Activated gamma-delta T cell treated with Interleukin-2 at 50 U/mL for 16 hours (primary cell): ENCODE measurements at regions not wholly inside any gene's neighbourhood (a gene's known extent, or its start where the extent isn't known, plus 50 kb on each side); places are given as distances from the start of the nearest gene placed in this dataset.
"Not testable (repeated sequence)": the region's sequence is repeated elsewhere in the genome, so short reads cannot be mapped to it uniquely, and the experiment has no call there.

Experiments used
- DNase-seq: peaks from one replicate; pipeline ENCODE4 v3.0.0-alpha.2; 2020

GRCh38 chr5:34538026-34538672, 118.0 kb upstream of the RAI14 start:
- no peak for DNase-seq

DNA sequence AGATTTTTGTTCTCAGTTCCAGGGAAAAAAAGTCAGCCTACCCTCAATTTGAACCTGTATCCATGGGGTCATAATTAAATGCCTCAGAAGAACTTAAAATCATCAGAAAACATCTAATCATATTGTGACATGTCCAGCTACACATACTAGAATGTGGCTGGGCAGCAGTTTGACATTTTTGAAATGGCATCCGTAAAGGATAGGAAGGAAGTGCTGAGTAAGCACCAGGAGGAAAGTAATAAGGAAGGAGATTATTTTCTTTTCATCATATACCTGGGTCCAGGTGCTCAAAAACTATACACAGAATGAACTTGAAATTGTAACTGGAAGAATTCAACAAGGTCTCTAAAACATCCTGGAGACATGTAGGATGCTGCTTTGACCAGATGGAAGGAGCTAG, 116.9 kb upstream of the RAI14 start:
- DNase-seq, result no peak

DNA sequence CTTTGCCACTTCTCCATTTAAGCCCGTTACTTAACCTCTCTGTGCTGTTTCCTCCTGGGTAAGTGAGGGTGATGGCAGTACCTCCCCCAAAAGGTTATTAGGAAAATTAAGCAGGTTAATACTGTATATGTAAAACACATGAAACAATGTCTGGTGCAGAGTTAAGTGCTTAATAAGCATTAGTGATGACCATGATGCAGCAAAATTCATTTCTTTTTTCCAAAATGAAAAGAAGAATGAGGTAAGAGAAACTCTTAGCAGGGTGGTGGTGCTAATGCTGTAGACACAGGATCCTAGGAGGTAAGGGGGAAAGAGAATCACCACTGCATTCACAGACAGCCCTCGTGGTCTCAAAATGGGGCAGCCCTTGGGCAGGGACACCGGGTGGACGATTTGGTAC, 115.1 kb upstream of the RAI14 start:
- DNase-seq, result no peak

GRCh38 chr5:34542818-34543217, 113.3 kb upstream of the RAI14 start:
- no peak for DNase-seq

DNA sequence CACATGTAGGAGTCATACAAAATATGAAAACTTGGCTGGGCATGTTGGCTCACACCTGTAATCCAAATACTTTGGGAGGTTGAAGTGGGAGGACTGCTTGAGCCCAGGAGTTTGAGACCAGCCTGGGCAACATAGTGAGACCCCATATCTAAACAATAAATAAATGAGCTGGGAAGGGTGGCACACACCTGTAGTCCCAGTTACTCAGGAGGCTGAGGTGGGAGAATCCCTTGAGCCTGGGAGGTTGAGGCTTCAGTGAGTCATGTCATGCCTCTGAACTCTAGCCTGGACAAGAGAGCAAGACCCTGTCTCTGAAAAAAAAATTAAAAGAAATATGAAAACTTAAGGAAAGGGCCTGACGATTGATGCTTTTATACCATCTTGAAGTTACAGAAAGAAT, 112.4 kb upstream of the RAI14 start:
- no peak for DNase-seq

- DNase-seq, result no peak
These were observed 111.7 kb upstream of the RAI14 start for GRCh38 chr5:34544403-34544802.

DNA sequence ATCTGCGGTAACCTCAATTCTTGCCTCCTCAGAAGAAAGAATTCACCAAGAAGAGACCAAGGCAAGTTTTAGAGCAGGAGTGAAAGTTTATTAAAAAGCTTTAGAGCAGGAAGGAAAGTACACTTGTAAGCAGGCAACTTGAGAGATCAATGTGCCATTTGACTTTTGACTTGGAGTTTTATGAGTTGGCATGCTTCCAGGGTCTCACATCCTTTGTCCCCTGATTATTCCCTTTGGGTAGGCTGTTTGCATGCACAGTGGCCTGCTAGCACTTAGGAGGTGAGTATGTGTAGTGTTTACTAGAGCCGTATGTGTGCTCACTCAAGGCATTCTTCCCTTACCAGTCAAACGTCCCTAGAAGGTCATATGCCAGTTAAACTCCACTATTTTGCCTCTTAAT, 111.0 kb upstream of the RAI14 start:
- no peak for DNase-seq

DNA sequence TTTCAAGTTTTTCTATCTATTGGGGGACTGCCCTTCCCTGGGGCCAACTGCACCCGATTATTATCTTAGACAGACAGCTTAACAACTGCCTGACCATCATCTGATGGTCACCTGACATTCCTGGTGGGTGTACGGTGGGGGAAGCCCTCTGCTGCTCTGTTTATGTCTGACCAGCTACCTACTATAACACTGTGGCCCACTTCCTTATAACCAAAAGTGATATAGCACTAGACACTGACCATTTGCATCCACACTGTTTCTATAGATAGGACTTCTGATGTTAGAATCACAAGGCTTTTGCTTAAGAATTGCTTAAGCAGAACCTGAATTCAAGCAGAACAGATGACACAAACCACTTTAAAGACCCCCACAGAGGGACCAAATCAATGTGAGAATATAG, 110.5 kb upstream of the RAI14 start:
- no peak for DNase-seq

- no peak for DNase-seq
These were observed 108.6 kb upstream of the RAI14 start for GRCh38 chr5:34547300-34548085.

DNA sequence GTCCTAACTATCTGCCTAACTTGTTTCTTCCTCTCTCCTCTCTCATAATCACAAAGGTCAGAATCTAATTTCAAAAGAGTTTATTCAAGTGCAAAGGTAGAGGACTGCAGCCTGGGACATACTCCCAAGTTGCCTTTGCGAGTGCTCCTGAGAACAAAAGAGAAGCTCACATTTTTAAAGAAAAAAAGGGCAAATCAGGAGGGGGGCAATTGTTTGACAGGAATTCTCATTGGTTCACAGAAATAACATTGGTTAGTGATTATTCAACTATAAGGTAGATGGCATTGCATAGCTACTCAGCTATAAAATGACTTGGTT, 108.1 kb upstream of the RAI14 start:
- no peak for DNase-seq

- no peak for DNase-seq
These were observed 105.9 kb upstream of the RAI14 start for GRCh38 chr5:34550247-34550646.

DNA sequence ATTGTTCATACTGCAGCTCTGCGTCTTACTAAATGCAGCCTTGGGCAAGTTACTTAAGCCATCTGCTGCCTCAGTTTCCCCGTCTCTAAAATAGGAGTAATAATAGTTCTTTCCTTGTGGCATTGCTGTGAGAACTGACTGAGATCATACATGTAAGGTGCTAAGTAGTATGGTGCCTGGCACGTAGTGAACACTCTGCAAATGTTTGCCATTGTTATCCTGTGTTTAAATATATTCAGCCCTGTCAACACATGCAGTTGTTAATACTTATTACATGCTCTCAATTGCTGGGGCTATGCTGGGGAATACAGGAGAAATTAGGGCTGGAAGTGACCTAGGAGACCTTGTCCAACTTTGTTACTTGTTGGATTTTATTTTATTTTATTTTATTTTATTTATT, 105.2 kb upstream of the RAI14 start:
- DNase-seq, result no peak

DNA sequence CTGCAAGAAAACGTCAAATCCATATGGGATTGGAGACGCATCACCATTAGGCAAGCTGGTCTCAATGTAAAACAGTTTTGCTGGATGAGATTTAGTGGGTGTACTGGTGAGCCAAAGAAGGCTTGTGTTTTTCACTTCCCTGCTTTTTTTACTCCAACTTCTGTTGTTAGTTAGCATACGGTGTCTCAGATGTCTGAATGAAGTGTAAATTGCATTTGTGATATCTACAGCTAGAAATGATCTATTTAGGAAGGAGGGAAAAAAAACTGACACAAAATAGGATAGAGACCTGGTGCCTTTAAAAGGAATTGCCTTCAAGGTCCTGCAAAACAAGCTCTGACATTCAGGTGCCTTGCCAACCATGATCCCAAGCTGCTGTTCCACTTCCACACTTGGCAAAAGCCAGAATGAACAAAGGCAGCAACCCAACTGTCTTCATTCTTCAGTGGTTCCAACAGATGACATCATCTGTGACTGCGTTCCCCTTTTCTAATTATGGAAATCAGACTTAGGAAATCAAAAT, 104.2 kb upstream of the RAI14 start:
- no peak for DNase-seq

DNA sequence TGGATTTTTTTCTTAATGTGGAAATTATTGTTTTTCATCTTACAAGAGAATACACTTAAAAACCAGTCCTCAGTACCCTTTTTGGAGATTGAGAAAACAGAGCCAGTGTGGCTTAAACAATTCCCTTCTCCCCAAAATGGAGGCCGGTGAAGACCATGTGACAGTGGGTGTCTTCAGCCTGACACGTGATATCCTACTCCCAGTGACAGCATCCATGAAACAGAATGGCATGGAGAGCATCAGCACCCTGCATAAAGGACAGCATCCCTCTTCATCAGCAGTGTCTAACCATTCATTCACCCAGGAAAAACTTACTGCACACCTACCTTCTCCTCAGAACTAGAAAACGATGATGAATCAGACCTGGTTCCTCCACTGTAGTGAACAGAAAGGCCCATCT, 103.4 kb upstream of the RAI14 start:
- no peak for DNase-seq

- DNase-seq, result no peak
These were observed 102.5 kb upstream of the RAI14 start for GRCh38 chr5:34553581-34553980.

- no peak for DNase-seq
These were observed 101.5 kb upstream of the RAI14 start for GRCh38 chr5:34554641-34555040.

GRCh38 chr5:34555699-34556508, 100.2 kb upstream of the RAI14 start:
- DNase-seq, result no peak

- DNase-seq, result no peak
These were observed 99.7 kb upstream of the RAI14 start for GRCh38 chr5:34556509-34556782.

DNA sequence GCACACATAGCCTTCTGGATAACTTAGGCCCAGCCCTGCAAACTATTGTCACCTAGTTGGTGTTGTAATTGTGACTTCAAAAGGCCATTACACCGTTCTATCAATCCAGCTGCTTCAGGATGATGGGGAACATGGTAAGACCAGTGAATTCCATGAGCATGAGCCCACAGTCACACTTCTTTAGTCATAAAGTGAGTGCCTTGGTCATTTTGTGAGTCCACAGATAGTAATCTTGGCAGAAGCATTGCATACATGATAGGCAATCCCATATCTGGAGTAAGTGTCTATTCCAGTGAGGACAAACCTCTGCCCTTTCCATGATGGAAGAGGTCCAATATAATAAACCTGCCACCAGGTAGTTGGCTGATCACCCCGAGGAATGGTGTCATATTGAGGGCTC, 94.5 kb upstream of the RAI14 start:
- DNase-seq, result not testable (repeated sequence)

DNA sequence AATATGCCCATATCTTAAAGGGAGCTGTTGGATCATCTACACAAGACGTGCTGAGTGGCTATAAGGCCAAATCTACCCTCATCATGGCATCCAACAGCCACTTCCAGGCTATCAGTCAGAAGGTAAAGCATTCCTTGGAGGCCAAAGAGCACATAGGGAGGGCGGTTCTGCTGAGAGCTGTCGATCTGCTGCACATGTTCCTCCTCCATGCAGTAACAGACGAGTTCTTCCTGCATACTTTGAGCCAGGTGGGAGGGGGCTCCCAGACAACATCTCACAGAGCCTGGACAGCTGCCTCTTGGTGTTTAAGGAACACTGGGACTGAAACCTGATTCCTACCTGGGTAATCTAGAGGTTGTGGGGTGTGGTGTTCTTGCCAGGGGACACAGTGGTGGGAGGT, 93.3 kb upstream of the RAI14 start:
- DNase-seq, result no peak

DNA sequence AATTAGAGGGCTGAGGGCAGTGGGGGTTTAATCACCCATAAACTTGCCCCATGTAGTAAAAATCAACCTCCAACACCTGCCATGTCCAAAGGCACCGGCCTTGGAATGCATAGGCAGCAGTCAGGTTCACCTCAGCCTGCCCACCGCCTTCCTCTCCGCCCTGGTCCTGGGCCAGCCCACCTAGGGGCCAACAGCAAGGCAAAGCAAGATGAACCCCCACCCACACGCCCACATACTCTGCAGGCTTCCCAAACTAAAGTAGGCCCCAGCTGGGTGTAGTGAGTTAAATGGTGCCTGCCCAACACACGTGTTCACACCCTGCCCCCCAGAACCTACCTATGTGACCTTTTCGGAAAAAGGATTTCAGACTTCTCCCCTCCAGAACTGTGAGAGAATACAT, 92.9 kb upstream of the RAI14 start:
- no peak for DNase-seq

DNA sequence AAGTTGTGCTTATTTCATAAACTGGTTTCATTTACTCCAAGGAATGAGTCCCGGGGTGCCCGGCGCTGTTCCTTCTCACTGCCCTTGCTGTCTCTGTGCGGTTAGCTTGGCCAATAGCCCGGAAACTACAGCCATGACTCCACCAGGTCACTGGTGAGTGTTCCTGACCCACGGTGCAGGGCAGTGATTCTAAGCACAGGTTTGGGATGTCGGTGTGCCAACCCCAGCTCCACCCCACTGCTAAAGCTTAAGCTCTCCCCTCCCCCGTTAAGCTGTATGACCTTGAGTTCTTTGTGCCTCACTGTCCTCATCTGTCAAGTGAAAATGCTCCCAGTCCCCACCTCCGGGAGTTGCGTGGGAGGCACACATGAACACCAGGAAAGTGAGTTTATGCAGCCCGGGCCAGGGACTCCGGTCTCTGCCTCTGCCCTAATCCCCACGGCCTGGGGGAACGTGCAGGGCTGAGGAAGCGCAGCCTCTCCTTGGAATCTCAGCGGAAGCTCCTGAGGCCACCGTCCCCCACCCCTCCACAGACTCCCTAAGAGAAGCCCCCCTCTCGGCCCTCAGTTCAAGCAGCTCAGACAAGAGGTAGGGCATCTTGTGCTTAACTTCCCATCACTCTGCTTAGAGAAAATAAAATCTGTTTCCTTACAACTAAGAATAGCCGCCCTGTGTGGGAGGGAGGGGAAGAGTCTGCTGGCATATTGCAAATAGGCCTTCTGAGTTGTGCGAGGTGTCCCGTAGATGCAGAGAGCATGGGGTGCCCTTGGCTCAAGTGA, 92.0 kb upstream of the RAI14 start:
- DNase-seq, result no peak

DNA sequence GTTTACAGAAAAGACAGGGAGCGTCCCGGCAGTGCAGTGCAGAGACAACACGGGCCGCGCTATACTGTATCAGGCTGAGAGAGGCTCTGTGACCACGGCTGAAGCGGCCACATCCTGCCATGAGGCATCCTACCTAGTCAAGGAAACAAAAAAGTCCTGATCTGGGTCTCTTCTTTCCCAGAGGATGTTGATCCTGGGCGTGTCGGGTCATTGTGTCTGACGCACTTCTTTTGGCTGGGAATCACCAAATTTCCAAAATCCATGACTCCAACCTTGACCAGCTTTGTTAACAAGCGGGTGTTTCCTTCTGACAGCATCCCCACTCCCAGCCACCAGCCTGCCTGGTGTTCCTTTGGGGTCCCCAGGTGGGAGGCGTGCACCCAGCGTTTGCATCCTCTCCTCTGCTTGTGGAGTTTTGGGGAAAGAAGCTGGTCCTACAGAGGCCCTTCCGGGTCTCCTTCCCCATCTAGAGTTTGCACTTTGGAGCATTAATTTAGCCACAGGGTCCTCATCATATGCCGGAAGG, 91.4 kb upstream of the RAI14 start:
- no peak for DNase-seq
